Tibial nerve (tissue), 3 donors: ENCODE measurements at regions not wholly inside any gene's neighbourhood (a gene's known extent, or its start where the extent isn't known, plus 50 kb on each side); places are given as distances from the start of the nearest gene placed in this dataset.

Experiments used
- POLR2A ChIP-seq, 2 donors: fragments of 450-650 bp; IDR thresholded peaks; one replicate each; pipeline ENCODE4 v1.6.1; 2017; ENCODE audit warnings: antibody characterized with exemption in 2 of 2, mild to moderate bottlenecking in 2 of 2, moderate library complexity in 2 of 2
- TF ChIP-seq, protein P1 (sequence below), 5 experiments: fragments of 200-600 bp in 3 of 5; fragments of 450-650 bp in 2 of 5; sonication (generic) in 3 of 5; IDR thresholded peaks; one replicate each; pipeline ENCODE4 v1.5.1; 2016 to 2019; ENCODE audit warnings: antibody characterized with exemption in 5 of 5, mild to moderate bottlenecking in 3 of 5, moderate library complexity in 2 of 5

DNA sequence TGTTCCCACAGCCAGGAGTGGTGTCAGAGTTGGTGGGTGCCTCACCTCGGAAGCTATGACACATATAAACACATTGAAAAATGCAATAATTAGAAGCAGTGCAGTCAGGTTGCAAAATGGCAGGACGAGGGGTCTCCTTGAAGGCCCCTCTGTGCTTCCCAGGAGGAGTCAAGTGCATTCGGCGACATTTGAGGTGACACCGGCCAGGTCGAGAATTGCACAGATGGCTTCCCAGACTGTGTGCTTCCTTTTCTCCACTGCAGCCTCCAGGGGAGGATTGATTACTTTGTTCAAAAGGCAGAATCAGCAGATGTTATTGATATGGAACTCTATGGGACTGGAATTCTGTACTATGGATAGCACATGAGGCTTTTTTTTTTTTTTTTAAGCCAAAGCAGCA is 163.2 kb downstream of the MINAR1 start:
- TF ChIP-seq, protein P1, sequence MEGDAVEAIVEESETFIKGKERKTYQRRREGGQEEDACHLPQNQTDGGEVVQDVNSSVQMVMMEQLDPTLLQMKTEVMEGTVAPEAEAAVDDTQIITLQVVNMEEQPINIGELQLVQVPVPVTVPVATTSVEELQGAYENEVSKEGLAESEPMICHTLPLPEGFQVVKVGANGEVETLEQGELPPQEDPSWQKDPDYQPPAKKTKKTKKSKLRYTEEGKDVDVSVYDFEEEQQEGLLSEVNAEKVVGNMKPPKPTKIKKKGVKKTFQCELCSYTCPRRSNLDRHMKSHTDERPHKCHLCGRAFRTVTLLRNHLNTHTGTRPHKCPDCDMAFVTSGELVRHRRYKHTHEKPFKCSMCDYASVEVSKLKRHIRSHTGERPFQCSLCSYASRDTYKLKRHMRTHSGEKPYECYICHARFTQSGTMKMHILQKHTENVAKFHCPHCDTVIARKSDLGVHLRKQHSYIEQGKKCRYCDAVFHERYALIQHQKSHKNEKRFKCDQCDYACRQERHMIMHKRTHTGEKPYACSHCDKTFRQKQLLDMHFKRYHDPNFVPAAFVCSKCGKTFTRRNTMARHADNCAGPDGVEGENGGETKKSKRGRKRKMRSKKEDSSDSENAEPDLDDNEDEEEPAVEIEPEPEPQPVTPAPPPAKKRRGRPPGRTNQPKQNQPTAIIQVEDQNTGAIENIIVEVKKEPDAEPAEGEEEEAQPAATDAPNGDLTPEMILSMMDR (IDR thresholded peaks at IDR 0.05) = no peak
- TF ChIP-seq POLR2A (IDR thresholded peaks at IDR 0.05) = no peak
